Esophagus squamous epithelium (tissue), 4 donors: ENCODE measurements at regions not wholly inside any gene's neighbourhood (a gene's known extent, or its start where the extent isn't known, plus 50 kb on each side); places are given as distances from the start of the nearest gene placed in this dataset.

Experiments
- CTCF ChIP-seq, 6 experiments: fragments of 450-650 bp in 4 of 6; fragments of 200-600 bp in 2 of 6; sonication (generic) in 2 of 6; IDR thresholded peaks; one replicate each; pipeline ENCODE4 v1.5.1; 2016 to 2019; ENCODE audit warnings: antibody characterized with exemption in 6 of 6, mild to moderate bottlenecking in 4 of 6, moderate library complexity in 4 of 6
- POLR2A ChIP-seq, 4 donors: fragments of 450-650 bp; IDR thresholded peaks; one replicate each; pipeline ENCODE4 v1.6.1; 2017; ENCODE audit warnings: antibody characterized with exemption in 4 of 4, mild to moderate bottlenecking in 4 of 4, moderate library complexity in 3 of 4

- TF ChIP-seq POLR2A (IDR thresholded peaks at IDR 0.05) (no peak), CTCF (IDR thresholded peaks at IDR 0.05) (no peak)
Measured at GRCh38 chr14:101111620-101112290, 208.2 kb upstream of the RTL1 start.
